HFF-Myc (cell line): ENCODE measurements at regions not wholly inside any gene's neighbourhood (a gene's known extent, or its start where the extent isn't known, plus 50 kb on each side); places are given as distances from the start of the nearest gene placed in this dataset.

Experiments
- DNase-seq: peaks from one replicate; pipeline ENCODE4 v3.0.0-alpha.2; 2011; ENCODE audit warnings: low read depth; ENCODE audit errors: extremely low read depth
- H3K4me3 ChIP-seq: replicated peaks from 2 replicates; pipeline ENCODE4 v1.5.1; 2011; ENCODE audit warnings: low read depth, mild to moderate bottlenecking, control low read depth, low read length
- CTCF ChIP-seq: IDR thresholded peaks from 2 replicates; pipeline ENCODE4 v1.5.1; 2012; ENCODE audit warnings: mild to moderate bottlenecking, low read depth, low read length, control low read depth; ENCODE audit errors: missing control alignments

GRCh38 chr4:124953486-124953885, 241.0 kb upstream of the ANKRD50 start:
- no peak overlapping the region for H3K4me3 ChIP-seq
- TF ChIP-seq CTCF: no peak
- no peak for DNase-seq

GRCh38 chr4:124953061-124953460, 240.5 kb upstream of the ANKRD50 start:
- H3K4me3 ChIP-seq: no peak overlapping the region
- TF ChIP-seq CTCF: no peak
- DNase-seq: no peak

DNA sequence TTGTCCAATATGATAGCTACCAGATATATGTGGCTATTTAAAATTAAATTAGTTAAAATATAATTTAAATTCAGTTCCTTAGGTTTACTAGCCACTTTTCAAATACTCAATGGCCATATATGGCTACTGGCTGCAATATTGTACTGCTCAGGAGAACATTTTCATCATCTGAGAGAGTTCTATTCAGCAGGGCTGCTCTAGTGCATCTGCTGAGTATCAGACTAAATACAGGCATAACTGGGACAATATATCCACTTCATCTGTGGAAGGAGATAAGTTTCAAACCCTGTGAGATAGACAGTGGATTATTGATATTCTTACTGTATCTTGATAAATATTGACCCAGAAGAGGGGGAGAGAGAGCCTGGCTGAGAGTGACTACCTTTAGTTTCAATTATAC, 240.1 kb upstream of the ANKRD50 start:
- DNase-seq: no peak

GRCh38 chr4:124948976-124949597, 236.6 kb upstream of the ANKRD50 start:
- DNase-seq: no peak
- no peak overlapping the region for H3K4me3 ChIP-seq
- TF ChIP-seq CTCF: no peak

More for the DNA sequence above, 240.1 kb upstream of the ANKRD50 start:
- H3K4me3 ChIP-seq: no peak overlapping the region
- TF ChIP-seq CTCF: no peak

GRCh38 chr4:124947622-124948265, 235.2 kb upstream of the ANKRD50 start:
- DNase-seq: no peak
- no peak overlapping the region for H3K4me3 ChIP-seq
- no peak for TF ChIP-seq CTCF

DNA sequence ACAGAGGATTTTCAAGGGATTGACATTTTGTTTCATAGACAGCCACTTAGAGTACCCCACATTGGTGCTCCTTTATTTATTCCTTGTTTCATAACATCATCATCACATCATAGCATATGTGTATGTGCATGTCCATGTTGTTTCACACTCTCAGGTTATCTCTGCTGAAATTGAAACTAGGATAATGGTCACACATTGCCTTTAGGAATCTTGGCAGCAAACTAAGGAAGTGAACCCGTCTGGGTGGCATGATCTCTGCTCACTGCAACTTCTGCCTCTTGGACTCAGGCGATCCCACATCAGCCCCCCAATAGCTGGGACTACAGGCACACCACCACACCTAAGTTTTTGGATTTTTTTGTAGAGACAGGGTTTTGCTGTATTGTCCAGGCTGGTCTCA, 234.2 kb upstream of the ANKRD50 start:
- no peak overlapping the region for H3K4me3 ChIP-seq
- DNase-seq: no peak
- no peak for TF ChIP-seq CTCF
